ENCODE measurements at regions not wholly inside any gene's neighbourhood (a gene's known extent, or its start where the extent isn't known, plus 50 kb on each side); places are given as distances from the start of the nearest gene placed in this dataset.

- Histone ChIP-seq H3K4me1 (no peaks in the 10 kb centered on the region), H3K27me3 (no peaks in the 10 kb centered on the region), H3K9me3 (no peaks in the 10 kb centered on the region), H3K27ac (no peak overlapping the region), H3K4me3 (no peak overlapping the region), H3K36me3 (no peaks in the 10 kb centered on the region)
- TF ChIP-seq CTCF (IDR thresholded peaks at IDR 0.05): no peak
- TF ChIP-seq POLR2AphosphoS5 (IDR thresholded peaks at IDR 0.05): no peak
- TF ChIP-seq EP300 (IDR thresholded peaks at IDR 0.05): no peak
- no peak for TF ChIP-seq POLR2A (IDR thresholded peaks at IDR 0.05)
- ATAC-seq (ENCODE audit: low FRiP score in 2 of 2): no peak
- 93% methylated on average over 11 of the region's 11 CpGs for WGBS, 2 donors
- DNase-seq: no peak
Observed at GRCh38 chr6:145352382-145353080, 382.8 kb downstream of the EPM2A start.

- Histone ChIP-seq H3K4me1 (no peaks in the 10 kb centered on the region), H3K27me3 (no peaks in the 10 kb centered on the region), H3K4me3 (no peak overlapping the region), H3K36me3 (no peaks in the 10 kb centered on the region), H3K9me3 (no peaks in the 10 kb centered on the region), H3K27ac (no peak overlapping the region)
- 83 to 86% methylated on average over 8 of the region's 8 CpGs for WGBS, 2 donors
- ATAC-seq (ENCODE audit: low FRiP score in 2 of 2): no peak
- TF ChIP-seq POLR2AphosphoS5 (IDR thresholded peaks at IDR 0.05): no peak
- TF ChIP-seq POLR2A (IDR thresholded peaks at IDR 0.05): no peak
- TF ChIP-seq CTCF (IDR thresholded peaks at IDR 0.05): no peak
- TF ChIP-seq EP300 (IDR thresholded peaks at IDR 0.05): no peak
- DNase-seq: no peak
Observed at GRCh38 chr6:145360865-145361264, 374.5 kb downstream of the EPM2A start.

GRCh38 chr6:145367149-145367548 is 368.2 kb downstream of the EPM2A start:
- Histone ChIP-seq H3K9me3 (no peaks in the 10 kb centered on the region), H3K27me3 (no peaks in the 10 kb centered on the region), H3K4me3 (no peak overlapping the region), H3K27ac (no peak overlapping the region), H3K4me1 (no peaks in the 10 kb centered on the region), H3K36me3 (no peaks in the 10 kb centered on the region)
- 87 to 91% methylated on average over 5 of the region's 5 CpGs for WGBS, 2 donors
- DNase-seq (no peak), ATAC-seq (ENCODE audit: low FRiP score in 2 of 2) (no peak)
- no peak for TF ChIP-seq POLR2A (IDR thresholded peaks at IDR 0.05)
- TF ChIP-seq POLR2AphosphoS5 (IDR thresholded peaks at IDR 0.05): no peak
- no peak for TF ChIP-seq EP300 (IDR thresholded peaks at IDR 0.05)

GRCh38 chr6:145368075-145368474 is 367.2 kb downstream of the EPM2A start:
- Histone ChIP-seq H3K9me3 (no peaks in the 10 kb centered on the region), H3K27me3 (no peaks in the 10 kb centered on the region), H3K27ac (no peak overlapping the region), H3K4me3 (no peak overlapping the region), H3K36me3 (no peaks in the 10 kb centered on the region), H3K4me1 (no peaks in the 10 kb centered on the region)
- ATAC-seq (ENCODE audit: low FRiP score in 2 of 2) (no peak), DNase-seq (no peak)
- WGBS, 2 donors: 52 to 61% methylated on average over 5 of the region's 5 CpGs
- TF ChIP-seq POLR2AphosphoS5 (IDR thresholded peaks at IDR 0.05) (peak in 1 of 2 donors; percentile 11), CTCF (IDR thresholded peaks at IDR 0.05) (no peak)

GRCh38 chr6:145370559-145370958 is 364.8 kb downstream of the EPM2A start:
- H3K36me3 ChIP-seq: no peaks in the 10 kb centered on the region
- H3K27ac ChIP-seq: no peak overlapping the region
- ATAC-seq (ENCODE audit: low FRiP score in 2 of 2) (no peak), DNase-seq (no peak)
- H3K4me1 ChIP-seq: no peaks in the 10 kb centered on the region
- TF ChIP-seq CTCF (IDR thresholded peaks at IDR 0.05): no peak
- TF ChIP-seq POLR2AphosphoS5 (IDR thresholded peaks at IDR 0.05): no peak
- no peak for TF ChIP-seq POLR2A (IDR thresholded peaks at IDR 0.05)
- no peak for TF ChIP-seq EP300 (IDR thresholded peaks at IDR 0.05)
- no peak overlapping the region for H3K4me3 ChIP-seq
- no peaks in the 10 kb centered on the region for H3K9me3 ChIP-seq
- no peaks in the 10 kb centered on the region for H3K27me3 ChIP-seq

All from upper lobe of left lung (tissue), 6 donors.